ENCODE measurements at regions not wholly inside any gene's neighbourhood (a gene's known extent, or its start where the extent isn't known, plus 50 kb on each side); places are given as distances from the start of the nearest gene placed in this dataset.
"Not testable (repeated sequence)": the region's sequence is repeated elsewhere in the genome, so short reads cannot be mapped to it uniquely, and the experiment has no call there.

DNA sequence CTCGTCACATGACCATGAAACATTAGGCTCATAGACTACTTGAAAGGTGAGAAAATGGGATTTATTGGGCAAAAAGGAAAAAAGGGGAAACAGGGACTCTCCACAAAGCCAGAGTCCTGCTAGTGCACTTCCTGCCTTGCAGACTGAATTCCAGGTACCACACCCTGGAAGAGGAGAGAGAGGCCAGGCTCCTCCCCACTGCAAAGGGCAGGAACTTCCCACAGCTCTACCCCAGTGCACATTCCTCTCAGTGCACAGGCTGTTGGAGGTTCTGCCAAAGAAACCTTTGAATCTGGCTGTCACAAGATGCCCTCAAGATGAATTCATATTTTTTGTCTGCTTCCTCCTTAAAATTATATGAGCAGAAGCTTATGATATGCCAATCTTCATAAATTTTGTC is 920.4 kb upstream of the GJE1 start:
- no peaks in the 10 kb centered on the region for H3K36me3 ChIP-seq (ENCODE audit: insufficient read depth, low read length)
- H3K9me3 ChIP-seq (ENCODE audit: insufficient read depth, low read depth, low read length): peaks cover 3% of the 10 kb centered on the region
- H3K9ac ChIP-seq (ENCODE audit: low read depth, low read length): no peak overlapping the region
- no peak overlapping the region for H3K4me3 ChIP-seq (ENCODE audit: low read length)
- no peaks in the 10 kb centered on the region for H3K27me3 ChIP-seq (ENCODE audit: insufficient read depth, low read length)
- 81% methylated on average over 1 of the region's 1 CpG for WGBS
- H3K27ac ChIP-seq (ENCODE audit: low read depth, low read length): no peak overlapping the region
- no peaks in the 10 kb centered on the region for H3K4me1 ChIP-seq (ENCODE audit: insufficient read depth, low read length)

GRCh38 chr6:141211845-141212244 is 920.9 kb upstream of the GJE1 start:
- Histone ChIP-seq H3K27me3 (ENCODE audit: insufficient read depth, low read length) (no peaks in the 10 kb centered on the region), H3K9ac (ENCODE audit: low read depth, low read length) (no peak overlapping the region), H3K36me3 (ENCODE audit: insufficient read depth, low read length) (no peaks in the 10 kb centered on the region), H3K4me1 (ENCODE audit: insufficient read depth, low read length) (no peaks in the 10 kb centered on the region), H3K9me3 (ENCODE audit: insufficient read depth, low read depth, low read length) (no peaks in the 10 kb centered on the region), H3K27ac (ENCODE audit: low read depth, low read length) (no peak overlapping the region), H3K4me3 (ENCODE audit: low read length) (no peak overlapping the region)
- 79% methylated on average over 3 of the region's 3 CpGs for WGBS

- H3K9ac ChIP-seq (ENCODE audit: low read depth, low read length): no peak overlapping the region
- H3K4me3 ChIP-seq (ENCODE audit: low read length): no peak overlapping the region
- no CpG with 5 or more reads among the region's 1 CpG for WGBS
These were observed 921.8 kb upstream of the GJE1 start for GRCh38 chr6:141210901-141211300.

GRCh38 chr6:141209890-141210289 is 922.8 kb upstream of the GJE1 start:
- 94% methylated on average over 3 of the region's 4 CpGs for WGBS
- no peak overlapping the region for H3K9ac ChIP-seq (ENCODE audit: low read depth, low read length)
- H3K4me1 ChIP-seq (ENCODE audit: insufficient read depth, low read length): no peaks in the 10 kb centered on the region
- H3K27ac ChIP-seq (ENCODE audit: low read depth, low read length): no peak overlapping the region
- H3K36me3 ChIP-seq (ENCODE audit: insufficient read depth, low read length): no peaks in the 10 kb centered on the region
- no peak overlapping the region for H3K4me3 ChIP-seq (ENCODE audit: low read length)
- H3K27me3 ChIP-seq (ENCODE audit: insufficient read depth, low read length): no peaks in the 10 kb centered on the region
- H3K9me3 ChIP-seq (ENCODE audit: insufficient read depth, low read depth, low read length): no peaks in the 10 kb centered on the region

More at GRCh38 chr6:141210901-141211300, 921.8 kb upstream of the GJE1 start:
- no peak overlapping the region for H3K27ac ChIP-seq (ENCODE audit: low read depth, low read length)
- H3K4me1 ChIP-seq (ENCODE audit: insufficient read depth, low read length): no peaks in the 10 kb centered on the region
- H3K27me3 ChIP-seq (ENCODE audit: insufficient read depth, low read length): no peaks in the 10 kb centered on the region
- no peaks in the 10 kb centered on the region for H3K36me3 ChIP-seq (ENCODE audit: insufficient read depth, low read length)
- H3K9me3 ChIP-seq (ENCODE audit: insufficient read depth, low read depth, low read length): no peaks in the 10 kb centered on the region

GRCh38 chr6:141208101-141208500 is 924.6 kb upstream of the GJE1 start:
- H3K36me3 ChIP-seq (ENCODE audit: insufficient read depth, low read length): no peaks in the 10 kb centered on the region
- no peak overlapping the region for H3K4me3 ChIP-seq (ENCODE audit: low read length)
- WGBS: 94% methylated on average over 1 of the region's 1 CpG
- H3K27ac ChIP-seq (ENCODE audit: low read depth, low read length): no peak overlapping the region
- H3K4me1 ChIP-seq (ENCODE audit: insufficient read depth, low read length): no peaks in the 10 kb centered on the region
- H3K27me3 ChIP-seq (ENCODE audit: insufficient read depth, low read length): no peaks in the 10 kb centered on the region
- no peak overlapping the region for H3K9ac ChIP-seq (ENCODE audit: low read depth, low read length)
- no peaks in the 10 kb centered on the region for H3K9me3 ChIP-seq (ENCODE audit: insufficient read depth, low read depth, low read length)

DNA sequence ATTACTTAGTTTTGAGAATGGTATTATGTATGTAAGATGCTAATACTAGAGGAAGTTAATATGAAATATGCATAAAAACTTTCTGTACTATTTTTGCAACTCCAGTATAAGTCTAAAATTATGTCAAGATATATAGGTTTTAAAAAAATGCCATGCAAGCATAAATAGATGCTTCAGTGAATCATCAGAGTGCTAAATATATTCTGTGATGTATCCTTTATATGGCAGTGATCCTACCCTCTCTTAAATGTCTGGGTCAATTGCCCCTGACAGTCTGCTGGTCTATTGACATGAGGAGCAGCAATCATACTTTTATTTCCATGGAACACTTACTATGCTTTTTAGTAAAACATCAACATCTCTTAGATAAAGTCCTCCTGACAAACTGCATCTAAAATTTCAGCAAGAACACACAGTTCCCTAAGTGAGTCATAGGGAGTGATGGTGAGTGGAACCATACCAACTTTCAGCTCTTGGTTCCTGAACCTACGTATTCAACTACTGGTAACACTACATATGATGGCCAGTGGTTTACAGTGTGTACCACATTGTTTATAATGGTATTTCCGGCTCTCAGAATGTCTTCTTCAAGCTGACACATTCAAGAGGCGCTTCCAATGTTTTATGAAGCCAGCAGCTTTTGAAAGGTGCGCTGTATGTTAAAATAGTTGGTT is 928.7 kb upstream of the GJE1 start:
- H3K27me3 ChIP-seq (ENCODE audit: insufficient read depth, low read length): no peaks in the 10 kb centered on the region
- no peaks in the 10 kb centered on the region for H3K36me3 ChIP-seq (ENCODE audit: insufficient read depth, low read length)
- no peak overlapping the region for H3K9ac ChIP-seq (ENCODE audit: low read depth, low read length)
- WGBS: 98% methylated on average over 3 of the region's 4 CpGs
- no peaks in the 10 kb centered on the region for H3K9me3 ChIP-seq (ENCODE audit: insufficient read depth, low read depth, low read length)
- no peak overlapping the region for H3K4me3 ChIP-seq (ENCODE audit: low read length)
- no peak overlapping the region for H3K27ac ChIP-seq (ENCODE audit: low read depth, low read length)
- 0 out of 2 replicates have a peak, but pooled peaks cover 1% of the 10 kb centered on the region for H3K4me1 ChIP-seq (ENCODE audit: insufficient read depth, low read length)

GRCh38 chr6:141202626-141203025 is 930.1 kb upstream of the GJE1 start:
- H3K27me3 ChIP-seq (ENCODE audit: insufficient read depth, low read length): no peaks in the 10 kb centered on the region
- H3K9me3 ChIP-seq (ENCODE audit: insufficient read depth, low read depth, low read length): no peaks in the 10 kb centered on the region
- peaks cover 6% of the 10 kb centered on the region; the same call in 1 of the 2 replicates for H3K4me1 ChIP-seq (ENCODE audit: insufficient read depth, low read length)
- no peak overlapping the region for H3K9ac ChIP-seq (ENCODE audit: low read depth, low read length)
- 100% methylated on average over 2 of the region's 4 CpGs for WGBS
- H3K4me3 ChIP-seq (ENCODE audit: low read length): no peak overlapping the region
- H3K36me3 ChIP-seq (ENCODE audit: insufficient read depth, low read length): no peaks in the 10 kb centered on the region
- H3K27ac ChIP-seq (ENCODE audit: low read depth, low read length): no peak overlapping the region

DNA sequence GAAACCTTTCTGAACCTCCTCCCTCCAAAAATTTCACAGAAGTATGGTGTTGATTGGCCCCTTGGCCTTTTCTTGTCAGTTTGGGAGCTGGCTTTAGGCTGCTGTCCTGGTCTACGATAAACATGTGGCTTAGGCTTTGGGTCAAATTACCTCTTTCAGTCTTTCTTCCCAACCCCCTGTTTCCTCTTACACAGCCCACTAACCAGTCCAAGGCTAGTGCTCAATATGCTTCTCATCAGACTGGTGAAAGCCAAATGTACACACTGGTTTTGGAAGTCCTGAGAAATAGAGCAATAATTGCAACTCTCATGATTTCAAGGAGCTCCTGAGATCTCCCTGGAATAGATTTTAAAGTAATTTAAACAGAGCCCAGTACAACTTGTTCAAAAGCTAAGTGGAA is 933.7 kb upstream of the GJE1 start:
- H3K4me3 ChIP-seq (ENCODE audit: low read length): no peak overlapping the region
- no peak overlapping the region for H3K27ac ChIP-seq (ENCODE audit: low read depth, low read length)
- WGBS: 90% methylated on average over 1 of the region's 1 CpG
- H3K27me3 ChIP-seq (ENCODE audit: insufficient read depth, low read length): no peaks in the 10 kb centered on the region
- H3K36me3 ChIP-seq (ENCODE audit: insufficient read depth, low read length): no peaks in the 10 kb centered on the region
- H3K9ac ChIP-seq (ENCODE audit: low read depth, low read length): no peak overlapping the region
- no peaks in the 10 kb centered on the region for H3K9me3 ChIP-seq (ENCODE audit: insufficient read depth, low read depth, low read length)
- peaks cover 6% of the 10 kb centered on the region; the same call in 1 of the 2 replicates for H3K4me1 ChIP-seq (ENCODE audit: insufficient read depth, low read length)

DNA sequence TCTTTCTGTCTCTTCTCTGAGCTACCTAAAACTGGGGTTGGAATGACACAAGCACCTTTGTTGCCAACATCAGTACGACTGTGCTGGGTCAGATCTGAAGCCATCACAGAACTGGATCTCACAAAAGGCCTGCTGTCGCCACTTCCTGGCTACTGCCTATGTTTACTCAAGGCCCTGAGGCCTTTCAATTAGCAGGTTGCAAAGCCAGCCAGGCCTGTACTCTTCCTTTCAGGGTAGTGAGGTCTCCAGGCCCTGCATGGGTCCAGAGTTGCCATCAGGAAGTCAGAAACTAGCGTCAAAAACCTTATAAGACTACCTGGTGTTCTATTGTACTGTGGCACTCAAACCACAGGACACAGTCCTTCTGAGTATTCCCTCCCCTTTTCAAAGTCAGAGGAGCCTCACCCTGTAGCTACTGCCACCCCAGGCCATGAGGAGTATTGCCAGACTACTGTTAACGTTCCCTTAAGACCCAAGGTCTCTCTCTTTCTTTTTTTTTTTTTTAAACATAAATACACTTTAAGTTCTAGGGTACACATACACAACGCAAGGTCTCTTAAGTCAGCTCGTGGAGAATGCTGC is 937.4 kb upstream of the GJE1 start:
- peaks cover 6% of the 10 kb centered on the region; the same call in 1 of the 2 replicates for H3K4me1 ChIP-seq (ENCODE audit: insufficient read depth, low read length)
- H3K4me3 ChIP-seq (ENCODE audit: low read length): no peak overlapping the region
- peaks cover 25% of the 10 kb centered on the region for H3K9me3 ChIP-seq (ENCODE audit: insufficient read depth, low read depth, low read length)
- H3K27me3 ChIP-seq (ENCODE audit: insufficient read depth, low read length): no peaks in the 10 kb centered on the region
- no peak overlapping the region for H3K27ac ChIP-seq (ENCODE audit: low read depth, low read length)
- whole genome bisulfite sequencing: 92% methylated on average over 6 of the region's 6 CpGs
- H3K36me3 ChIP-seq (ENCODE audit: insufficient read depth, low read length): no peaks in the 10 kb centered on the region
- H3K9ac ChIP-seq (ENCODE audit: low read depth, low read length): no peak overlapping the region

DNA sequence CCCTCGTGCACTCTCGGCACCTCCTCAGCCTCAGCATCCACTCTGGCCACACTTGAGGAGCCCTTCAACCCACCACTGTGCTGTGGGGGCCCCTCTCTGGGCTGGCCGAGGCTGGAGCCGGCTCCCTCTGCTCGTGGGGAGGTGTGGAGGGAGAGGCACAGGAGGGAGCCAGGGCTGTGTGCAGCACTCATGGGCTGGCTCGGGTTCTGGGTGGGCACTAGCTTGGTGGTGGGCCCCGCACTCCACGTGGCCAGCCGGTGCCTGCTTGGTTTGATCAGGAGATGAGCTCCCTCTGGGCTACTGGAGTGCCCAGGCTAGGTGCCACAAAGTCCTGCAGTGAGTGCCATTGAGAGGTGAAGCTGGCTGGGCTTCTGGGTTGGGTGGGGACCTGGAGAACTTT is 949.4 kb upstream of the GJE1 start:
- Histone ChIP-seq H3K27ac (ENCODE audit: low read depth, low read length) (no peak overlapping the region), H3K36me3 (ENCODE audit: insufficient read depth, low read length) (no peaks in the 10 kb centered on the region), H3K9ac (ENCODE audit: low read depth, low read length) (no peak overlapping the region), H3K4me1 (ENCODE audit: insufficient read depth, low read length) (no peaks in the 10 kb centered on the region), H3K27me3 (ENCODE audit: insufficient read depth, low read length) (no peaks in the 10 kb centered on the region), H3K9me3 (ENCODE audit: insufficient read depth, low read depth, low read length) (peaks cover 13% of the 10 kb centered on the region), H3K4me3 (ENCODE audit: low read length) (no peak overlapping the region)
- 91% methylated on average over 9 of the region's 9 CpGs for WGBS

DNA sequence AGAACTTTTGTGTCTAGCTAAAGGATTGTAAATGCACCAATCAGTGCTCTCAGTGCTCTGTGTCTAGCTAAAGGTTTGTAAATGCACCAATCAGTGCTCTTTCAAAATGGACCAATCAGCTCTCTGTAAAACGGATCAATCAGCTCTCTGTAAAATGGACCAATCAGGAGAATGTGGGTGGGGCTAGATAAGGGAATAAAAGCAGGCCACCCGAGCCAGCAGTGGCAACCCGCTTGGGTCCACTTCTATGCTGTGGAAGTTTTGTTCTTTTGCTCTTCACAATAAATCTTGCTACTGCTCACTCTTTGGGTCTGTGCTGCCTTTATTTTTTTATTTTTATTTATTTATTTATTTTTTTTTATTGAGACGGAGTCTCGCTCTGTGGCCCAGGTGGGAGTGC is 957.3 kb upstream of the GJE1 start:
- H3K9ac ChIP-seq (ENCODE audit: low read depth, low read length); H3K27me3 ChIP-seq (ENCODE audit: insufficient read depth, low read length); H3K36me3 ChIP-seq (ENCODE audit: insufficient read depth, low read length); H3K27ac ChIP-seq (ENCODE audit: low read depth, low read length); H3K4me1 ChIP-seq (ENCODE audit: insufficient read depth, low read length); H3K9me3 ChIP-seq (ENCODE audit: insufficient read depth, low read depth, low read length); H3K4me3 ChIP-seq (ENCODE audit: low read length): not testable (repeated sequence)
- 98% methylated on average over 3 of the region's 5 CpGs for WGBS
